Osteoblast (primary cell): ENCODE measurements at regions not wholly inside any gene's neighbourhood (a gene's known extent, or its start where the extent isn't known, plus 50 kb on each side); places are given as distances from the start of the nearest gene placed in this dataset.
"Not testable (repeated sequence)": the region's sequence is repeated elsewhere in the genome, so short reads cannot be mapped to it uniquely, and the experiment has no call there.

Source experiments
- DNase-seq: peaks from one replicate; pipeline ENCODE4 v3.0.0; 2011; ENCODE audit warnings: low spot score, mixed read lengths; ENCODE audit not compliant: insufficient read length; ENCODE audit errors: missing footprints
- H2AFZ ChIP-seq: 2 replicates; pipeline ENCODE4 v1.6.0; 2011; ENCODE audit warnings: mild to moderate bottlenecking, low read length
- H3K27ac ChIP-seq: 2 replicates; pipeline ENCODE4 v1.5.1; 2011; ENCODE audit warnings: mild to moderate bottlenecking, low read depth, low read length, moderate library complexity
- H3K27me3 ChIP-seq: 2 replicates; pipeline ENCODE4 v1.6.0; 2012; ENCODE audit warnings: mild to moderate bottlenecking, control low read depth, inconsistent platforms, low read length, moderate library complexity; ENCODE audit not compliant: insufficient read depth
- H3K36me3 ChIP-seq: 2 replicates; pipeline ENCODE4 v1.5.1; 2011; ENCODE audit warnings: mild to moderate bottlenecking, low read length, control low read depth, moderate library complexity; ENCODE audit not compliant: insufficient read depth
- H3K4me1 ChIP-seq: 2 replicates; pipeline ENCODE4 v1.5.1; 2011; ENCODE audit warnings: mild to moderate bottlenecking, low read length, control low read depth, moderate library complexity; ENCODE audit not compliant: insufficient read depth
- H3K4me2 ChIP-seq: 2 replicates; pipeline ENCODE4 v1.6.0; 2011; ENCODE audit warnings: mild to moderate bottlenecking, low read length; ENCODE audit not compliant: insufficient read depth
- H3K4me3 ChIP-seq: fragments of 200-600 bp; sonication (generic); 3 replicates; pipeline ENCODE4 v1.5.1; 2012; ENCODE audit warnings: mild to moderate bottlenecking, low read length, inconsistent platforms; ENCODE audit not compliant: insufficient read depth
- H3K79me2 ChIP-seq: 2 replicates; pipeline ENCODE4 v1.6.0; 2012; ENCODE audit warnings: mild to moderate bottlenecking, low read length, control low read depth, inconsistent platforms; ENCODE audit not compliant: insufficient read depth
- H3K9me3 ChIP-seq: 2 replicates; pipeline ENCODE4 v1.5.1; 2011; ENCODE audit warnings: low read depth, low read length, control low read depth
- H4K20me1 ChIP-seq: 2 replicates; pipeline ENCODE4 v1.6.0; 2012; ENCODE audit warnings: mild to moderate bottlenecking, low read length, control low read depth; ENCODE audit not compliant: insufficient read depth
- TF ChIP-seq, protein P1 (sequence below): IDR thresholded peaks from 2 replicates; pipeline ENCODE4 v1.5.1; 2011; ENCODE audit warnings: mild to moderate bottlenecking, low read depth, low read length, moderate library complexity; ENCODE audit errors: extremely low read depth

GRCh38 chr9:129549139-129549538 is 71.8 kb downstream of the C9orf50 start:
- TF ChIP-seq, protein P1, sequence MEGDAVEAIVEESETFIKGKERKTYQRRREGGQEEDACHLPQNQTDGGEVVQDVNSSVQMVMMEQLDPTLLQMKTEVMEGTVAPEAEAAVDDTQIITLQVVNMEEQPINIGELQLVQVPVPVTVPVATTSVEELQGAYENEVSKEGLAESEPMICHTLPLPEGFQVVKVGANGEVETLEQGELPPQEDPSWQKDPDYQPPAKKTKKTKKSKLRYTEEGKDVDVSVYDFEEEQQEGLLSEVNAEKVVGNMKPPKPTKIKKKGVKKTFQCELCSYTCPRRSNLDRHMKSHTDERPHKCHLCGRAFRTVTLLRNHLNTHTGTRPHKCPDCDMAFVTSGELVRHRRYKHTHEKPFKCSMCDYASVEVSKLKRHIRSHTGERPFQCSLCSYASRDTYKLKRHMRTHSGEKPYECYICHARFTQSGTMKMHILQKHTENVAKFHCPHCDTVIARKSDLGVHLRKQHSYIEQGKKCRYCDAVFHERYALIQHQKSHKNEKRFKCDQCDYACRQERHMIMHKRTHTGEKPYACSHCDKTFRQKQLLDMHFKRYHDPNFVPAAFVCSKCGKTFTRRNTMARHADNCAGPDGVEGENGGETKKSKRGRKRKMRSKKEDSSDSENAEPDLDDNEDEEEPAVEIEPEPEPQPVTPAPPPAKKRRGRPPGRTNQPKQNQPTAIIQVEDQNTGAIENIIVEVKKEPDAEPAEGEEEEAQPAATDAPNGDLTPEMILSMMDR, result no peak
- H3K27ac ChIP-seq, result peak overlapping the region; percentile 53
- H2AFZ ChIP-seq, result peak overlapping the region; percentile 59
- no peaks in the 10 kb centered on the region for H3K9me3 ChIP-seq
- no peaks in the 10 kb centered on the region for H3K27me3 ChIP-seq
- peak overlapping the region; percentile 77 for H3K4me2 ChIP-seq
- H3K4me3 ChIP-seq, result peak overlapping the region; percentile 71
- H3K79me2 ChIP-seq, result no peaks in the 10 kb centered on the region
- DNase-seq, result no peak
- H4K20me1 ChIP-seq, result no peaks in the 10 kb centered on the region
- no peaks in the 10 kb centered on the region for H3K36me3 ChIP-seq
- peaks cover 23% of the 10 kb centered on the region for H3K4me1 ChIP-seq

DNA sequence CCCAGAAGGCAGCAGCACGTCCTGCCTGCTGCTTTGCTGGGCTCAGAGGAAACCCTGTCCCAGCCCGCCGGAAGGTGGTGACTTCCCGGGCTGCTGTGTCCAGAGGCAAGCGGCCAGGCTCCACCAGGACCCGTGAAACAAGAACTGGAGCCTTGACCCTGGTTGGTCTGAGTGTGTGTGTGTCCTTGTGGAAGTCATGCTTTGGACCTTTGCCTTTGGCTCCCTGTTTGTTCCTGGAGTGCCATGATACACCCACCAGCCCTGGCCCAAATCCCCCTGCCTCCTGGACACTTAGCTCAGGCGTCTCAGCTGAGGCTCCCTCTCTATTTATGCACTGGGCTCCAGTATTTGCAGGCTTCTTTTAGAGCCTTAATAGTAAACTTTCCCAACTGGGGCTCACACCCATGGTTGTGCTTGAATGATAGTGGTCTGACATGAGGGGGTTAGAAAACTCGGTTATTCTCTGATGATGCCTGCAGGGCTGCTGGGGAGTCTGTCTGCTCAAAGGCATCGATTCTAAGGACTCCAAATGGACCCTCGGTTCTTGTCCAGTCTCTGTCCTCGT is 72.2 kb downstream of the C9orf50 start:
- Histone ChIP-seq H4K20me1 (no peaks in the 10 kb centered on the region), H3K4me3 (no peak overlapping the region), H3K4me1 (peaks cover 23% of the 10 kb centered on the region), H2AFZ (peak overlapping the region; percentile 19), H3K4me2 (peak overlapping the region; percentile 77), H3K27me3 (no peaks in the 10 kb centered on the region), H3K9me3 (no peaks in the 10 kb centered on the region), H3K36me3 (no peaks in the 10 kb centered on the region), H3K79me2 (no peaks in the 10 kb centered on the region), H3K27ac (no peak overlapping the region)
- TF ChIP-seq, protein P1, result no peak
- DNase-seq, result no peak

GRCh38 chr9:129547869-129548570 is 72.9 kb downstream of the C9orf50 start:
- Histone ChIP-seq H3K27me3 (no peaks in the 10 kb centered on the region), H3K4me2 (no peak overlapping the region), H3K27ac (no peak overlapping the region), H3K36me3 (no peaks in the 10 kb centered on the region), H4K20me1 (no peaks in the 10 kb centered on the region), H3K4me3 (no peak overlapping the region), H3K9me3 (no peaks in the 10 kb centered on the region), H3K79me2 (no peaks in the 10 kb centered on the region), H3K4me1 (peaks cover 23% of the 10 kb centered on the region), H2AFZ (no peak overlapping the region)
- no peak for DNase-seq
- TF ChIP-seq, protein P1, result no peak

- no peak for DNase-seq
- no peaks in the 10 kb centered on the region for H3K27me3 ChIP-seq
- no peaks in the 10 kb centered on the region for H3K79me2 ChIP-seq
- no peak overlapping the region for H3K4me2 ChIP-seq
- no peaks in the 10 kb centered on the region for H3K36me3 ChIP-seq
- H2AFZ ChIP-seq, result no peak overlapping the region
- H3K4me1 ChIP-seq, result peaks cover 23% of the 10 kb centered on the region
- no peak overlapping the region for H3K27ac ChIP-seq
- TF ChIP-seq, protein P1, result no peak
- no peaks in the 10 kb centered on the region for H3K9me3 ChIP-seq
- no peak overlapping the region for H3K4me3 ChIP-seq
- no peaks in the 10 kb centered on the region for H4K20me1 ChIP-seq
These were observed 73.8 kb downstream of the C9orf50 start for GRCh38 chr9:129547063-129547462.

GRCh38 chr9:129545876-129546275 is 75.0 kb downstream of the C9orf50 start:
- H3K4me2 ChIP-seq, H3K9me3 ChIP-seq, H4K20me1 ChIP-seq, H3K27ac ChIP-seq, DNase-seq, H3K79me2 ChIP-seq, H3K27me3 ChIP-seq, H3K4me3 ChIP-seq, H2AFZ ChIP-seq, H3K36me3 ChIP-seq: not testable (repeated sequence)
- H3K4me1 ChIP-seq, result peaks cover 23% of the 10 kb centered on the region
